ENCODE measurements at regions not wholly inside any gene's neighbourhood (a gene's known extent, or its start where the extent isn't known, plus 50 kb on each side); places are given as distances from the start of the nearest gene placed in this dataset.

- DNase-seq (ENCODE audit: low spot score) = no peak
Measured at GRCh38 chr17:51487947-51488346, 227.6 kb downstream of the UTP18 start.

- no peak for DNase-seq (ENCODE audit: low spot score)
Measured at GRCh38 chr17:51491416-51491815, 231.1 kb downstream of the UTP18 start.

DNA sequence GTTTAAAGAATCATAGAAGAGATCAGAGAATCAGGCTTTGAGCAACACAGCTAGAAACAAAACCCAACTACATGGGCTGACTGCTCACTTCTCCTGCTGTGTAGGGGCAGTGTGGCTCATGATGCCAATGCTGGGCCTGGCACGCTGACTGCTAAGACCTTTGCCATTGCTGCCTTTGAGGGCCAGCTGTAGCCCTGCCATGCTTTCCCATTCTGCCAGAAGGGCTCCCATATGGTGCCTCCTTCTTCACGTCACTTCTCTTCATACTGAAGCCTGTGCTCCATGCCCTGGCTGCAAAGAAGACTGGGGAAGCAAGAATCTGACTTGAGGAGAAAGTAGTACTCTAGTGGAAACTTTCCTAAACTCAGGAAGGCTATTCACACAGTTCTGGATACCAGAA, 232.9 kb downstream of the UTP18 start:
- DNase-seq (ENCODE audit: low spot score) = no peak

- DNase-seq (ENCODE audit: low spot score) = no peak
Measured at GRCh38 chr17:51496378-51496777, 236.0 kb downstream of the UTP18 start.

DNA sequence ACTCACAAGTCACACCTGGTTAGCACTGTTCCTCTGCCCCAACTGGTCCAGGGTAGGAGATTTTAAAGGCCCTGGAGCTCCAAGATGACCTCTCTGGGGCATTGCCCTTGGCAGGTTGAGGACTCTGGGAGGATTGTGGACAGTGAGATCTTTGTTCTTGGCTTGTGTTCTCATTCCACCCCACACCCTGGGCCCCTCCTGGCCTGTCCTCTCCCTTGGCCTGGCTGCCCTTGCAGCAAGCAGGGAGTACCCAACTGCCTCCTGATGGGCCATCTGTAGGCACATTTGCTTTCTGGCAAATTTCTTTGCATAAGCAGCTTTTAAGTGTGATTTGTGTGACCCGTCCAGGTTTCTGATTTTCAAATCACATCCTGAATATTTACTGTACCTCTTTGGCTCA, 239.6 kb downstream of the UTP18 start:
- no peak for DNase-seq (ENCODE audit: low spot score)

DNA sequence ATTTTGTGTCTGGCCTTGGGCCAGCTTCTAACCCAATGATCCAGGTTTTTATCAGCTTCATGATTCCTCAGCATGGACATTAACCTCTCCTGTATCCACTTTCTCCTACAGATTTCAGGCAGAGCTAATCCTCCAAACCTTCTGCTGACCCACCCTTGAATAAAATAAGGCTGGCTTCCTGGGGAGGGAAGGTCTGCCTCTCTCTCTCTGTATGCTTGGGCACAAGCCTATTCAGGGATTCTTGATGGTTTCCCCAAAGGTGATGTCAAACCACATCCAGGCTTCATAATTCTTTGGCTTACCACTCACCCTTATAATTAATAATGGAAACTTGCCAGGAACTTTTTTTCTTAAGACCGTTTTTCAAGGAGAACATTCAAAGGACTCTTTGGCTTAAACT, 240.1 kb downstream of the UTP18 start:
- no peak for DNase-seq (ENCODE audit: low spot score)

- DNase-seq (ENCODE audit: low spot score) = no peak
Measured at GRCh38 chr17:51505450-51505849, 245.1 kb downstream of the UTP18 start.

- DNase-seq (ENCODE audit: low spot score) = no peak
Measured at GRCh38 chr17:51507444-51507843, 247.1 kb downstream of the UTP18 start.

DNA sequence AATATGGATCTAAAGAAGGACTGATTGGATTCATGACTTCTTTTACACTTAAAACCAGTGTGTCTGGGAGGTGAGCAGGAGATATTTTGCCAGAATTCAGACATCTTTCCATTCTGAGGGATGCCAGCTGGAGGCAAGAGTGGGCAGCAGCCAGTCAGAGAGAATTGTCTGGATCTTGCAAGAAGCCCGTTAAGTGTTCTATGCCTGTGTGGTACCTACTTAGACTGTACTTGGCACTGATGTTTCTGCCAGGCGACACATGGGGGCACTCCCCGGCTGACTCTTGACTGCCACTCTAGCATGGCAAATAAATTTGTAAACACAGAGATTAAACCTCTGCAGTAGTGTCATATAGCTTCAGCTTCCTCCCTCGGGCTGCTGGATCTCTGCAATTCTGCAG, 247.7 kb downstream of the UTP18 start:
- no peak for DNase-seq (ENCODE audit: low spot score)

DNA sequence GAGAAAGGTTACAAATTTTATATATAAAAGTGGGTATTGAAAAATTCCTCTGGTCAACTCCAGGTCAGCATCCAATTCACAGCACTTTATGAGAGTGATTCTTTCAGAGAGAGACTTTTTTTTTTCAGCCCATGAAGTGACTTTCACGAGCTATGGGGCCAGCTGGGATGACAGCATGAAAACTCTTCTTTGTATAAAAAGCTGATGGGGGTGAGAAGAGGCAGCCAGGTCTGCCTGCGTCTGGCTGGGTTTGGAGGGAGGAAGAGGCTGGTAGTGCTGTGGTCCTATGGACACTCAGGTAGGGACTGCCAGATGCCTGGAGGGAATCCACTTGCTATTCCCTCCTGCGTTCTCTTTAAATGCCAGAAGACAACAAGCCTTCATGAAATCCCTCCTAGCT, 250.6 kb downstream of the UTP18 start:
- no peak for DNase-seq (ENCODE audit: low spot score)

DNA sequence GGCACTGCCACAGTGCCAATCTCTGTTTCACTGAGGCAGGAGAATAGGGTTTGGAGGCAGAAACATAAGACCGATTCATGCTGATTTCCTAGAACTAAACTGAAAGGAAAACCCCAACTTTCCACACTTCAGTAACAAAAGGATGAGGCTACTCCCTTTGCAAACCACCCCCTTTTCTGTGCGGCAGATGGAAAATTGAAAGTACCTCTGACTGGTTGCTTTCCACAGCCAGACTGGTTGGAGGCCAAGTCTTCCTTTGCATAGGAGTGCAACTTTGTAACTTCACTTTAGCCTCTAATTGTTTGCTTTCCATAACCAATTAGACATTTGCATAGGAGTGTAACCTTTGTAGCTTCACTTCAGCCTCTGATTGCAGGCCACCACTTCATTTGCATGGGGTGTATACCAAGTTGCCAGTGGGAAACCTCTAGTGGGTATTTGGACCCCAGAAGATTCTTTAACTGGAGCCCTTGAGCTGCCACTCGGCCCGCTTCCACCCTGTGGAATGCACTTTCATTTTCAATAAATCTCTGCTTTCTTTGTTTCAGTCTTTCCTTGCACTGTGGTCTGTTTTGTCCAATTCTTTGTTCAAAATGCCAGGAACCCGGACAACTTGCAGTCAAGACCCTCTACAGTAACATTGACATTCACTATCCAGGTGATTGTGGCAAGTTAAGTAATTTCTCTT, 252.0 kb downstream of the UTP18 start:
- DNase-seq (ENCODE audit: low spot score) = no peak

DNA sequence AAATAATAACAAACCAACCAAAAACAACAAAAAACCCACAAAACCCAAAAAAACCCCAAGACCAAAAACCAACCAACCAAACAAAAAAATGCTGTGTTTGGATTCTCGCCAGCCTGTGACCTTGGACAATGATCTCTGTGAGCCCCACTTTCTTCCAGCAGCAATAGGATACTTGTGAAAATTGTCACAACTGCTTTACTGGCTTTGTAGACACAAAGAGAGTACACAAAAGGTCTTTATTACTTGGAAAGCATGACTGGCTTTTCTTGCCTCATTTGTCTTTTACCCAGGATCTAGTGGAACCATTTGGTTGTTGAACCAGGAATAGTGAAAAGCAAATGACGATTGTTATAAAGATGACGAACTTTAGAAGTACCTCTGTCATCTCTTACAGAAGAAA, 256.6 kb downstream of the UTP18 start:
- no peak for DNase-seq (ENCODE audit: low spot score)

- no peak for DNase-seq (ENCODE audit: low spot score)
Measured at GRCh38 chr17:51524524-51524923, 264.2 kb downstream of the UTP18 start.

GRCh38 chr17:51526507-51526906, 266.2 kb downstream of the UTP18 start:
- no peak for DNase-seq (ENCODE audit: low spot score)

DNA sequence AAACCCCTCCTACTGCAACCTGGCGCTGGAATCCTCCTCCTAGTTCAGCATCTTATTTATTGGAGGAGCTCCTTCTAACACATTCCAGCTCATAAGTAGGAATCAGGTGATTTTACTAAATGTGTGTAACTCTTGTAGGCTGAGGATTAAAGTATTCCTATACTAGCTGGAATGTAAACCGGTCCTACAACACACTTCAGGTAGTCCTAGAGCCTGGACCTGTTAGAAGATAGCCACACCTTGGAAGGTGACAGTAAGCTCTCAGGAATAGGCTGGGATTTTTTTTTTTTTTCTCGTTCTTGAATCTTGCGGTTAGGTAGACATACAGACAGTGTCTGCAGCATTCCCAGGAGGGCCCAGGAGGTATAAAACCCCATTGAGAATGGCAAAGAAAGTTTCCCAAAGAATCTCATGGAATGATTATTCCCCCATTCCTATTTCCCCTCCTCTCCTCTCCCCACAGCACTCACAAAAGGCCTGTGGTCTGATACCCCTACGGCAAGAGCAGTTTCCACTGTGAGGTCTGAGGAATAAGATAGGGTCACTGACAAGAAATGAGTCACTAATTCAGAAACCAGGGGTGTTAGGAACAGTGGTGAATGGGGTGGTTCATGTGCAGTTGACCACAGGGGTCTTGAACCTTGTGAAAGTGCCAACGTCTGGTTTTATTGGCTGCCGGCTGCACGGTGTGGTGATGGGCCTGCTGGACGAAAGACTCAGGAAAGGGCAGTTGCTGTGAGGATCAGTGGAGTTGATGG, 267.1 kb downstream of the UTP18 start:
- DNase-seq (ENCODE audit: low spot score) = no peak

- no peak for DNase-seq (ENCODE audit: low spot score)
Measured at GRCh38 chr17:51528111-51528510, 267.8 kb downstream of the UTP18 start.

DNA sequence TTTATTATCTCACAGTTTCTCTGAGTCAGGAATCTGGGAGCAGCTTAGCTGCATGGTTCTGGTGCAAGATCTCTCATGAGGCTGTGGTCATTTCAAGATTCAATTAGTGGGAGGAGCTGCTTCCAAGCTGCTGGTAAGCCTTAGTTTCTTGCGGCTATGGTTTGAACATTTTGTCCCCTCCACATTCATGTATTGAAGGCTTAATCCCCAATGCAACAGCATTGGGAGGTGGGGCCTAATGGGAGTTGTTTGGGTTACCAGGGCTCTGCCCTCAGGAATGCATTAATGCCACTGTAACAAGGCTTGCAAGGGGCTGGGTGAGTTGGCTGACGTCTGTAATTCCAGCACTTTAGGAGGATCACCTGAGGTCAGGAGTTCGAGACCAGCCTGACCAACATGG, 272.9 kb downstream of the UTP18 start:
- no peak for DNase-seq (ENCODE audit: low spot score)

DNA sequence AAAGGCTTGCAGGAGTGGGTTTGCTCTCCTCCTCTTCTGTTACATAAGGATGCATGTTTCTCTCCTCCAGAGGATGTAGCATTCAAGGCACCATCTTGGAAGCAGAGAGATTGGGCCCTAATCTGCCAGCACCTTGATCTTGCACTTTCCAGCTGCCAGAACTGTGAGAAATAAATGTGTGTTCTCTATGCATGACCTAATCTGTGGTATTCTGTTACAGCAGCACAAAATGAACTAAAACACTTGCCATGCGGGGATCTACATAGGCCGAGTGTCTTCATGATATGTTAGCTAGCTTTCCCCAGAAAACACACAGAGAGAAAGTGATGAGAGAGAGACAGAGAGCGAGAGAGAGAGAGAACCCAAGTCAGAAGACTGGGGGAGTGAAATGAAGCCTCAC, 273.5 kb downstream of the UTP18 start:
- no peak for DNase-seq (ENCODE audit: low spot score)

GRCh38 chr17:51536627-51537026, 276.3 kb downstream of the UTP18 start:
- no peak for DNase-seq (ENCODE audit: low spot score)

GRCh38 chr17:51537996-51538550, 277.7 kb downstream of the UTP18 start:
- DNase-seq (ENCODE audit: low spot score) = no peak

DNA sequence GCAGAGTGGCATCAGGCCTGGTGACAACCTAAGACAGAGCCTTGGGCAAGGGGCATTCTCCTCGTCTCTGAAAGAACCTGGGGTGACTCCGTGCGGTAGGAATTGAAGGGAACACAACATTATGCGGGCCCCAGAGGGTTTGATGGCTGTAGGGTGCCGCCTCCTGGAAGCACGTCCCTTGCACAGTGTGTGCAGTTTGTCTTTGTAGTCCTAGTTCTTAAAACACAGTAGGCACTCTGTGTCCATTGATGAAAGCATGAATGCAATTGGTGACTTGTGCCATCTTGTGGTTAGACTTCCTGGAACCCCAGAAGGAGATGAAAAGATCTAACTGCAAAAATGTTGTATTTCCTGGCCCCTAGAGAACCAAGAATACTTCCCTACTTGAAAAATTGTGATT, 279.8 kb downstream of the UTP18 start:
- DNase-seq (ENCODE audit: low spot score) = no peak

GRCh38 chr17:51541215-51541614, 280.9 kb downstream of the UTP18 start:
- no peak for DNase-seq (ENCODE audit: low spot score)

DNA sequence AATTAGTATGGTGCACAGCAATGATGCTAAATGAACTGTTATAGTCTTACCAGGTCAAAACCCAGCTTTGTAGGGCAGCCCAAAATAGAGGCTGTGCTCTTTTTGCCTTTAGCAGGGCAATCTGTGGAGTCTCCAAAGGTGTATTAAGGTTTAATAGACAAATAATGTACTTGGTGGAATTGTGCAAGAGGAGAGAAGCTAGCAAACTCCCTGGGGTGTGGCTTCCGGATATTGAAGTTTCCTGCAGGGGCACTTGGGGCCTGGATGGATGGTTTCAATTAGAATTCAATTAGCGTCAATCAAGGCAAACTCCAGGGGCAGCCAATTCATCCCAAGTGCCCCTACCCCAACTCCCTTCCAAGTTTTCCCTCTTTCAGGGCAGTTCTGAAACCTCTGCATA, 285.8 kb downstream of the UTP18 start:
- no peak for DNase-seq (ENCODE audit: low spot score)

Data from ureter (tissue), 1 donor.